Mesenchymal stem cell (in vitro differentiated cells and primary cell): ENCODE measurements at regions not wholly inside any gene's neighbourhood (a gene's known extent, or its start where the extent isn't known, plus 50 kb on each side); places are given as distances from the start of the nearest gene placed in this dataset.

Experiments used
- DNase-seq: peaks from one replicate; pipeline ENCODE4 v3.0.0-alpha.2; 2013
- H2AFZ ChIP-seq: one replicate; pipeline ENCODE4 v1.6.1; 2013; ENCODE audit warnings: low read depth, mild to moderate bottlenecking, control low read depth, inconsistent platforms, low read length, moderate library complexity
- H2AK5ac ChIP-seq: 2 replicates; pipeline ENCODE4 v1.6.1; 2013; ENCODE audit warnings: low read length, moderate library complexity, mild to moderate bottlenecking, inconsistent platforms; ENCODE audit not compliant: severe bottlenecking
- H2BK120ac ChIP-seq: one replicate; pipeline ENCODE4 v1.6.1; 2013; ENCODE audit warnings: low read depth, mild to moderate bottlenecking, inconsistent platforms, low read length, moderate library complexity
- H2BK12ac ChIP-seq, 2 experiments: one replicate each; pipeline ENCODE4 v1.6.1; 2013; ENCODE audit warnings: inconsistent platforms in 2 of 2, low read length in 2 of 2, mild to moderate bottlenecking in 2 of 2, moderate library complexity in 2 of 2, control low read depth in 1 of 2
- H2BK15ac ChIP-seq: one replicate; pipeline ENCODE4 v1.6.1; 2013; ENCODE audit warnings: mild to moderate bottlenecking, low read depth, inconsistent platforms; ENCODE audit not compliant: poor library complexity, severe bottlenecking
- H2BK5ac ChIP-seq: 2 replicates; pipeline ENCODE4 v1.6.1; 2013; ENCODE audit warnings: low read depth, mild to moderate bottlenecking, low read length, control low read depth, inconsistent platforms; ENCODE audit not compliant: poor library complexity, severe bottlenecking
- H3K14ac ChIP-seq, 2 experiments: one replicate each; pipeline ENCODE4 v1.6.1; 2013; ENCODE audit warnings: inconsistent platforms in 2 of 2, low read length in 2 of 2, control low read depth in 1 of 2, mild to moderate bottlenecking in 1 of 2, moderate library complexity in 1 of 2
- H3K18ac ChIP-seq, 2 experiments: one replicate each; pipeline ENCODE4 v1.6.1; 2013; ENCODE audit warnings: inconsistent platforms in 2 of 2, low read length in 2 of 2, control low read depth in 1 of 2, low read depth in 1 of 2, mild to moderate bottlenecking in 1 of 2
- H3K23ac ChIP-seq, 2 experiments: one replicate each; pipeline ENCODE4 v1.6.1; 2013; ENCODE audit warnings: inconsistent platforms in 2 of 2, low read length in 2 of 2, mild to moderate bottlenecking in 2 of 2, moderate library complexity in 2 of 2, control low read depth in 1 of 2
- H3K27ac ChIP-seq: 2 replicates; pipeline ENCODE4 v1.5.1; 2013; ENCODE audit warnings: mild to moderate bottlenecking, moderate library complexity, low read length, control low read depth, inconsistent platforms; ENCODE audit not compliant: poor library complexity, severe bottlenecking
- H3K27me3 ChIP-seq, 2 experiments: 2 replicates each; pipeline versions ENCODE4 v1.6.1 to v1.7.0; 2013; ENCODE audit warnings: low read length in 2 of 2, mild to moderate bottlenecking in 2 of 2, moderate library complexity in 2 of 2, control low read depth in 1 of 2, inconsistent platforms in 1 of 2; ENCODE audit not compliant: control insufficient read depth in 1 of 2, insufficient read depth in 1 of 2
- H3K36me3 ChIP-seq, 2 experiments: 2 replicates each; pipeline versions ENCODE4 v1.6.1 to v1.7.0; 2013; ENCODE audit warnings: low read length in 2 of 2, control low read depth in 1 of 2, inconsistent platforms in 1 of 2, low read depth in 1 of 2, mild to moderate bottlenecking in 1 of 2; ENCODE audit not compliant: insufficient read depth in 2 of 2, control insufficient read depth in 1 of 2
- H3K4ac ChIP-seq, 2 experiments: one replicate each; pipeline ENCODE4 v1.6.1; 2013; ENCODE audit warnings: inconsistent platforms in 2 of 2, low read length in 2 of 2, mild to moderate bottlenecking in 2 of 2, moderate library complexity in 2 of 2, control low read depth in 1 of 2, low read depth in 1 of 2
- H3K4me1 ChIP-seq: 2 replicates; pipeline ENCODE4 v1.6.1; 2013; ENCODE audit warnings: low read depth, low read length, control low read depth; ENCODE audit not compliant: control insufficient read depth, insufficient read depth
- H3K4me2 ChIP-seq: 2 replicates; pipeline ENCODE4 v1.6.1; 2013; ENCODE audit warnings: low read length, mild to moderate bottlenecking, inconsistent platforms; ENCODE audit not compliant: poor library complexity, severe bottlenecking
- H3K4me3 ChIP-seq, 2 experiments: 2 replicates each; pipeline versions ENCODE4 v1.5.1 to v1.7.0; 2013; ENCODE audit warnings: low read length in 2 of 2, mild to moderate bottlenecking in 2 of 2, control low read depth in 1 of 2, low read depth in 1 of 2; ENCODE audit not compliant: insufficient read depth in 1 of 2
- H3K79me1 ChIP-seq: replicated peaks from 2 replicates; pipeline ENCODE4 v1.6.1; 2013; ENCODE audit warnings: mild to moderate bottlenecking, control low read depth, low read length, inconsistent platforms; ENCODE audit not compliant: poor library complexity, severe bottlenecking
- H3K9ac ChIP-seq: 2 replicates; pipeline ENCODE4 v1.7.0; 2013; ENCODE audit warnings: mild to moderate bottlenecking, low read length, moderate library complexity
- H3K9me3 ChIP-seq: 2 replicates; pipeline ENCODE4 v1.7.0; 2013; ENCODE audit warnings: mild to moderate bottlenecking, low read length; ENCODE audit not compliant: control insufficient read depth
- H4K8ac ChIP-seq: one replicate; pipeline ENCODE4 v1.6.1; 2013; ENCODE audit warnings: inconsistent platforms, mild to moderate bottlenecking, low read length, moderate library complexity
- H4K91ac ChIP-seq: one replicate; pipeline ENCODE4 v1.6.1; 2013; ENCODE audit warnings: mild to moderate bottlenecking, low read length, inconsistent platforms
- WGBS: methylation state at CpG from one replicate; pipeline ENCODE4 v1.1.7; 2013; ENCODE audit warnings: mixed read lengths; 5-methylcytosine and 5-hydroxymethylcytosine counted together

- H2AFZ ChIP-seq: no peak overlapping the region
- H3K79me1 ChIP-seq: no peaks in the 10 kb centered on the region
- H3K4me3 ChIP-seq: no peak overlapping the region
- H2BK12ac ChIP-seq: no peak overlapping the region
- no peak overlapping the region for H3K23ac ChIP-seq
- no peak overlapping the region for H3K14ac ChIP-seq
- H2AK5ac ChIP-seq: no peak overlapping the region
- H3K4me1 ChIP-seq: no peaks in the 10 kb centered on the region
- no peak overlapping the region for H3K4ac ChIP-seq
- no peak for DNase-seq
- no peak overlapping the region for H2BK120ac ChIP-seq
- H2BK15ac ChIP-seq: no peak overlapping the region
- no peak overlapping the region for H3K9ac ChIP-seq
- H3K4me2 ChIP-seq: no peak overlapping the region
- H3K18ac ChIP-seq: no peak overlapping the region
- no peaks in the 10 kb centered on the region for H3K27me3 ChIP-seq
- H3K27ac ChIP-seq: no peak overlapping the region
- H4K91ac ChIP-seq: no peak overlapping the region
- no CpG with 5 or more reads among the region's 2 CpGs for WGBS
- no peak overlapping the region for H4K8ac ChIP-seq
- no peaks in the 10 kb centered on the region for H3K36me3 ChIP-seq
- H2BK5ac ChIP-seq: no peak overlapping the region
- H3K9me3 ChIP-seq: no peaks in the 10 kb centered on the region
Measured at GRCh38 chr3:148307443-148307843, 390.3 kb upstream of the AGTR1 start.

GRCh38 chr3:148309390-148310035, 388.2 kb upstream of the AGTR1 start:
- H3K27me3 ChIP-seq: no peaks in the 10 kb centered on the region
- no peak overlapping the region for H3K4me2 ChIP-seq
- H2BK120ac ChIP-seq: no peak overlapping the region
- H2BK12ac ChIP-seq: no peak overlapping the region
- H3K9ac ChIP-seq: no peak overlapping the region
- H2AFZ ChIP-seq: no peak overlapping the region
- H3K14ac ChIP-seq: no peak overlapping the region
- H3K18ac ChIP-seq: no peak overlapping the region
- 25% methylated on average over 3 of the region's 4 CpGs for WGBS
- no peak overlapping the region for H2BK15ac ChIP-seq
- H4K91ac ChIP-seq: no peak overlapping the region
- peak; percentile 60 for DNase-seq
- no peak overlapping the region for H2BK5ac ChIP-seq
- H2AK5ac ChIP-seq: no peak overlapping the region
- no peaks in the 10 kb centered on the region for H3K36me3 ChIP-seq
- H3K4me1 ChIP-seq: no peaks in the 10 kb centered on the region
- H3K79me1 ChIP-seq: no peaks in the 10 kb centered on the region
- no peak overlapping the region for H3K23ac ChIP-seq
- no peaks in the 10 kb centered on the region for H3K9me3 ChIP-seq
- no peak overlapping the region for H3K4me3 ChIP-seq
- H3K27ac ChIP-seq: no peak overlapping the region
- H4K8ac ChIP-seq: no peak overlapping the region
- H3K4ac ChIP-seq: no peak overlapping the region

- no peak overlapping the region for H3K4me3 ChIP-seq
- H3K14ac ChIP-seq: no peak overlapping the region
- H3K4ac ChIP-seq: no peak overlapping the region
- no peak overlapping the region for H3K23ac ChIP-seq
- no peak overlapping the region for H4K8ac ChIP-seq
- H2BK12ac ChIP-seq: no peak overlapping the region
- DNase-seq: no peak
- H3K9ac ChIP-seq: no peak overlapping the region
- no peak overlapping the region for H3K18ac ChIP-seq
- no peak overlapping the region for H2AK5ac ChIP-seq
- H3K79me1 ChIP-seq: no peaks in the 10 kb centered on the region
- no peaks in the 10 kb centered on the region for H3K27me3 ChIP-seq
- no peak overlapping the region for H2BK15ac ChIP-seq
- H3K9me3 ChIP-seq: no peaks in the 10 kb centered on the region
- H3K27ac ChIP-seq: no peak overlapping the region
- no peaks in the 10 kb centered on the region for H3K4me1 ChIP-seq
- no peak overlapping the region for H2AFZ ChIP-seq
- H2BK120ac ChIP-seq: no peak overlapping the region
- no peak overlapping the region for H4K91ac ChIP-seq
- no peak overlapping the region for H2BK5ac ChIP-seq
- H3K4me2 ChIP-seq: no peak overlapping the region
- WGBS: 100% methylated on average over 1 of the region's 3 CpGs
- no peaks in the 10 kb centered on the region for H3K36me3 ChIP-seq
Measured at GRCh38 chr3:148315756-148316155, 381.9 kb upstream of the AGTR1 start.

GRCh38 chr3:148318240-148318639, 379.5 kb upstream of the AGTR1 start:
- Histone ChIP-seq H3K27ac (no peak overlapping the region), H3K9me3 (no peaks in the 10 kb centered on the region), H4K91ac (no peak overlapping the region), H2AK5ac (no peak overlapping the region), H3K23ac (no peak overlapping the region), H3K36me3 (no peaks in the 10 kb centered on the region), H3K4me3 (no peak overlapping the region), H3K14ac (no peak overlapping the region), H3K4ac (no peak overlapping the region), H3K79me1 (no peaks in the 10 kb centered on the region), H2AFZ (no peak overlapping the region), H2BK12ac (no peak overlapping the region), H3K9ac (no peak overlapping the region), H2BK5ac (no peak overlapping the region), H3K4me2 (no peak overlapping the region), H3K4me1 (no peaks in the 10 kb centered on the region), H4K8ac (no peak overlapping the region), H2BK15ac (no peak overlapping the region), H3K18ac (no peak overlapping the region), H2BK120ac (no peak overlapping the region), H3K27me3 (no peaks in the 10 kb centered on the region)
- DNase-seq: peak; percentile 13
- WGBS: 78% methylated on average over 3 of the region's 3 CpGs
